Skin of body (tissue), 1 donor: ENCODE measurements at regions not wholly inside any gene's neighbourhood (a gene's known extent, or its start where the extent isn't known, plus 50 kb on each side); places are given as distances from the start of the nearest gene placed in this dataset.
"Not testable (repeated sequence)": the region's sequence is repeated elsewhere in the genome, so short reads cannot be mapped to it uniquely, and the experiment has no call there.

ENCODE experiments used
- DNase-seq: peaks from one replicate; lab custom pipeline; 2025; lab: John Stamatoyannopoulos, UW

DNA sequence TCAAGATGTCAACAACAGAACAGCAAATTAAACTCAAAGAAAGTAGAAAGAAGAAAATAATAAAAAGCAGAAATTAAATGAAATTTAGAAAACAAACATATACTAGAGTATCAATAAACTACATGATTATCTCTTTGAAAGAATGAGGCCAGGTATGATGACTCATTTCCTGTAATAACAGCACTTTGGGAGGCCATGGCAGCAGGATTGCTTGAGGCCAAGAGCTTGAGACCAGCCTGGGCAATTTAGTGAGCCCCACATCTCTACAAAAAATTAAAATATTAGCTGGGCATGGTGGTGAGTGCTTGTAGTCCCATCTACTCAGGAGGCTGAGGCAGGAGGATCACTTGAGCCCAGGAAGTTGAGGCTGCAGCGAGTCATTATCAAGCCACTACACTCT lies 232.5 kb downstream of the RAB11FIP4 start:
- DNase-seq, result no peak

DNA sequence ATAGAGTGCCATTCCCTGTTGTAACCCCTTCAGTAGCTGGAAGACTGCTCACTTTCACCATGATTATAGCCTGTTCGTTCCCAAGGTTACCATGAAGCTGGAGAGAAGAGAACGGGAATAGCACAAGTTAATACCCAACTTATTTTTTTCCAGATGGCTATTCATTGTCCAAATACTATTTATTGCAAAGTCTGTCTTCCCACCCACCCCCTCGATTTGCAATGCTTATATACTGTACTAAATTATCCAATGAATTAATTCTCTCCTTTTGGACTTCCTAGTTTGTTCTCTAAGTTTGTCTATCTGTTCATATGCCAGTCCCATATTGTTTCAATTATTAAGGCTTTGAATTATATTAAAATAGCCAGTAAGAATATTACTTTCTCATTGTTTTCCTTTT lies 231.0 kb downstream of the RAB11FIP4 start:
- no peak for DNase-seq

DNA sequence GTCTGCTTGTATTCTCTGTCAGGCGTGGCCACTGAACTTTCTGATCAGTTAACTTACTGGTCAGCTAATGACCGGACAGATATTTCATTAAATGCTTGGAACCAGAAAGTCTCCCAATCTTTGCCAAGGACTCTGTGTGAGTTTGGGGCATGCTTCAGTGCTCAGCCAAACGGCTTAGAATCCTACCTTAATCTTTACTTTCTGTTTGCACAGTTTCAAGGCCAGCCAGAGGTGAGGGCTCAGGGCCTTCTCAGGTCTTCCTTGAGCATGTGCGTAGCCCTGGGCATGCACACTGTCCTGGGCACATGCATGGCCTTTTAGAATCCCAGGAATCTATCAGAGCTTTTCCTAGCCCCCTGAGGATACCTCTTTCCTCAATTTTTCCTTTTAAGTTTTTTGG lies 230.1 kb downstream of the RAB11FIP4 start:
- DNase-seq, result no peak

DNA sequence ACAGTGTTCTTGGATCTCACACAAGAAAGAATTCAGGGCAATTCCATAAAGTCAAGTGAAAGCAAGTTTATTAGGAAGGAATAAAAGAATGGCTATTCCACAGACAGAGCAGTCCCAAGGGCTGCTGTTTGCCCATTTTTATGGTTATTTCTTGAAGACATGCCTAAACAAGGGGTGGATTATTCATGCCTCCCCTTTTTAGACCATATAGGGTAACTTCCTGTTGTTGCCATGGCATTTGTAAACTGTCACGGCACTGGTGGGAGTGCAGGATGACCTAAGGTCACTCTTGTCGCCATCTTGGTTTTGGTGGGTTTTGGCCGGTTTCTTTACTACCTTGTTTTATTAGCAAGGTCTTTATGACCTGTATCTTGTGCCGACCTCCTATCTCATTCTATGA lies 219.6 kb downstream of the RAB11FIP4 start:
- DNase-seq, result not testable (repeated sequence)

DNA sequence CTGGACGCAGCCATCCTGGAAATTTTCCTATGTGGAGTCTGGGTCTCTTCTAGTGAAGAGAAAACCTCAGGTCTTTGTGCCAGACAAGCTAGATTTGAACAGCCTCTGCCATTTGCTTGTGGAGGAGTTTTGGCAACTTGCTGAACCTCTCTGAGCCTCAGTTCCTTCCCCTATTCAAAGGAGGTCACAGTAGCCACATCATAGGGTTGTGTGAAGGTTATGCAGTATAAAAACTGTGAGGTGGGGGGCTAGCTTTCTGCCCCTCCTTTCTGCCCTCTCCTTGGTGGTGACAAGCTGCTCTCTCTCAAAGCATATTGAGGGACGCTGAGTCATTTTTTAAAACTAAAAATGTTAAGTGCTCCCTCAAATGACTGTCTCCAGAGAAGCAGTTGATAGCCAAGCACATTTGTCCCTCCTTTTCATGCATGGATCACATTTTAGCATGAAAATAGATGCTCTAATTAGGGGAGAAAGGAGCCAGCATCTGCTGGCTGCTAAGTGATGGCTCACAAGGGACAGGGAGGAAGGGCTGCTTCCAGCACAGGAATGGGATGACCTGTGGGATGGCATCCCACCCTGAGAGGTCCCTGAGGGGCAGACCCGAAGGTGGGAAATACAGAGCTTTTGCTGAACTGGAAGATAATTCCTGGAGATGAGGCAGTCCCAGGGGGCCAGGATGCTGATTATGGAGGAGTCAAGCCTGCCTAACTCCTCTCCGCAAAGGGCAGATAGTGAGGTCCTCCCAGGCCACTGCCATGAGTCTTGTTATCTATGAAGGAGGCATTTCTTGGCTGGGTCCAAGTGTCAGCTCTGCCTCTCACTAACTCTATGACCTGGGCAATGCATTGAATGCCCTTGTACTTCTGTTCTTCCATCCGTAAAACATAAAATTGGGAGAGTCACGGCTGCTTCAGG lies 218.8 kb downstream of the RAB11FIP4 start:
- DNase-seq, result no peak

DNA sequence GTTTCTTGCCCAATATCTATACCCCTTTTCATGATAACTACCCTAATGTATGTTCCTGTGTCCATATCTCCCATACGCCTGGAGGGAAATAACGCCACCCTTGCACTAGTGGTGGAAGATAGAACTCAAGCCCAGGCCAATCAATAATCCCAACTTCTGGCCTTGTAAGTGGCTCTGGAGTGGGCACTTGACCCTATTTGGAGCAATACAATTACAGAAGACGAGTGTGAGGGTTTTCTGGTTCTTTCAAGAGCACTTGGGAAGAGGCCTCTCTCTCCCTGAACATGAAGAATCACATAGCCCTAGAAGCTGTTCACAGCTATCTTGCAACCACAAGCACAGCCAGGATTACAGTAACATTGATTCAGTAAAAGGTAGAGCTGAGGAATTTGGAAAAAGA lies 217.9 kb downstream of the RAB11FIP4 start:
- DNase-seq, result no peak

DNA sequence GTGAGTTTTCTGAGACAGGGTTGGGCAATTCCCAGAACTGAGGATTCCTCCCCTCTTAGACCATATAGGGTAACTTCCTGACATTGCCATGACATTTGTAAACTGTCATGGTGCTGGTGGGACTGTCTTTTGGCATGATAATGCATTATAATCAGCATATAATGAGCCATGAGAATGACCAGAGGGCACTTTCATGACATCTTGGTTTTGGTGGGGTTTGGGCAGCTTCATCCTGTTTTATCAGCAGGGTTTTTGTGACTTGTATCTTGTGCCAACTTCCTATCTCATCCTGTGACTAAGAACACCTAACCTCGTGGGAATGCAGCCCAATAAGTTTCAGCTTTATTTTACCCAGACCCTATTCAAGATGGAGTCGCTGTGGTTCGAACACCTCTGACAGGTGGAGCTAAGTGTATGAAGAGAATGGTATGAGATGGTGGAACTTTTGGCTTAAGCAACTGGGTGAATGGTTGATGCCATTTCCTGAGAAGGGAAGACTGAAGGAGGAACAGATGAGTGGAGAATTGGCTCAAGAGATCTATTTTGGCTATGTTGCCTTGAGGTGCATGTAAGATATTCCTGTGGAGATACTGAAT lies 217.3 kb downstream of the RAB11FIP4 start:
- DNase-seq, result no peak

DNA sequence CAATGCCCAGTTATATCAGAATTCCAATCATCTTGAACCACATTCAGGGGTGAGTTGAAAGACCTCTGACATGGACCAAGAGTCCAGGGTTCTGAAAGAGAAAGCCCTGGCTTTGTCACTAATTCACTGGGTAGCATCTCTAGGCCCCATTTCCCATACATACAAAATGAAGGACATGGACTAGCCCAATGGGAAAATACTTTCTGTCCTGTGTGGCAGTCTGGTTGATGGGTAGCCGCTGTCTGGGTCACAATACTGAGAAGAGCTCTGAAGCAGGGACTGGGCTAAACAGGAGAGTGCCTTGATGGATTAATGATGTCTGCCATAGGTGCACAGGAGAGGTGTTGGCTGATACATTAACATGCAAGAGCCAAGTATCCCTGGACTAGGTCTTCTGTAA lies 214.3 kb downstream of the RAB11FIP4 start:
- no peak for DNase-seq

DNA sequence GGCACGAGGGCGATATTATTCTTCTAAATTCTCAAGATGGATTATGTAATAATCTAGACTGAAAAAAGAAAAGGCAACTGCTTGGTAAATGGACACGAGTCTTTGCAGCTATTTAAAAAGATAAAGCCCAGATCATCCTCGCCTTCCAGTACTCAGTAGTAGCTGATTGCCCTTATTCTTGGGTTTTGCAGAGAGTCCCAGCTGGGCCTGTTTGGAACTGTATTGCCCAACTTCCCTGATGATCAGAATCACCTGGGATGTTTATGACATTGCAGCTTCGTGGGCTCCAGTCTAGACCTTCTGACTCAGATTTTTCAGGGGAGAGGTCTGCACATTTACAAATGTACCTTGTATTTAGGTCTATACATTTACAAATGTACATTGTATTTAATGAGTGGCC lies 213.5 kb downstream of the RAB11FIP4 start:
- DNase-seq, result no peak

DNA sequence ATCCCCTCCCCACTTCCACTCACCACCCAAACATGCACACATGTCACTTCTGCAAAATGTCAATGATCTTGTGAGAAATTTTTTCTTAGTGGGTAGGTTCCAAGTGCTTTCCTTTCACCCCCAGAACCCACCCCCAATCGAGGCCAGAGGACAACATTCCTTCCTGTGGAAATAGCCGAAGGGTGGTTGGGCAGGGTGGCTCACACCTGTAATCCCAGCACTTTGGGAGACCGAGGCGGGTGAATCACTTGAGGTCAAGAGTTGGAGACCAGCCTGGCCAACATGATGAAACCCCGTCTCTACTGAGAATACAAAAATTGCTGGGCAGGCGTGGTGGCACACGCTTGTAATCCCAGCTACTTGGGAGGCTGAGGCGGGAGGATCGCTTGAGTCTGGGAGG lies 208.7 kb downstream of the RAB11FIP4 start:
- not testable (repeated sequence) for DNase-seq

DNA sequence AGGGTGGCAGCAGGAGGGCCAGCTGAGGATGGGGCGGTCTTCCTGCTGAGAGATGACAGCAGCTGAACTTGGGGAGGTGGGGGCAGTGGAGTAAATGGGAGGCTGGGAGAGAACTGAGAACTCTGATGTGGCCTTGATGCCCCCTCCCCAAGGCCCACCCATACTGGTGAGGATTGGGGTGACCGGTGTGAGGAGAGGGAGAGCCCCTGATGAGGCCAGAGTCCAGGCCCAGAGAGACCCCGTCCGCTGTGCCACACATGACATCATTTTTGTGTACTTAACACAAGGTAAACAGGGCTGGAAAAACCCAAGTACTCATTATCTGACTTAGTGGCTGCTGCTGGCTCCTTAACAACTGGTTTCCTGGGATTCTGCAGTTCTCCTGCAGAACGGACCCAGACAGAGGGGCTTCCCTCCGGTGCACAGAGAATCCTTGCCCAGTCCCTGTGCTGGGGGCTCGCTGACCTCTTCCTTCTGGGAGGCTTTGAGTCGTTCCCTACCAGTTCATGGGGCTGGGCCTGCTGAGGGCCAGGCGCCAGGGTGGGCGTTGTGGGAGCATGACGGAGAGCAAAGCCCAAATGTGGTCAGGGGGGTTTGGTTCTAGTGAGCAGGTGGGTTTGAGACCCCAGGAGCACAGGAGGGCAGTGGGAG lies 207.6 kb downstream of the RAB11FIP4 start:
- no peak for DNase-seq

DNA sequence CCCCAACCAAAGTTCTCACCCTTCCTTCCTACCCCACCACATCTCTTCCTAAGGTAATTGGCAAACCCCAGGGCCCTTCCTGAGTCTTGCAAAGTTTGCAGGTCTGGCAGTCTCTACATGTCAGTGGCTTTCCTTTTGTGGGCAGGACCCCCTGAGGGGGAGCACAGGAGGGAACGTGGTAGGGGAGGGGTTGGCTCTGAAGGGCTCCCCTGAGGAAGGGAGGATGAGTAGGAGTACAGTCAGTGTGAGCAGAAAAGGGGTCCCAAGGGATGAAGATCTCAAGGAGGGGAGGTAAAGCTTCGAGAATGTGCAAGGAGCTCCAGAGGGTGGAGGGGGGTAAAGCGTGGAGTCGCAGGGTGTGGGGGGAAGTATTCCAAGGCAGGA lies 206.9 kb downstream of the RAB11FIP4 start:
- DNase-seq, result no peak

DNA sequence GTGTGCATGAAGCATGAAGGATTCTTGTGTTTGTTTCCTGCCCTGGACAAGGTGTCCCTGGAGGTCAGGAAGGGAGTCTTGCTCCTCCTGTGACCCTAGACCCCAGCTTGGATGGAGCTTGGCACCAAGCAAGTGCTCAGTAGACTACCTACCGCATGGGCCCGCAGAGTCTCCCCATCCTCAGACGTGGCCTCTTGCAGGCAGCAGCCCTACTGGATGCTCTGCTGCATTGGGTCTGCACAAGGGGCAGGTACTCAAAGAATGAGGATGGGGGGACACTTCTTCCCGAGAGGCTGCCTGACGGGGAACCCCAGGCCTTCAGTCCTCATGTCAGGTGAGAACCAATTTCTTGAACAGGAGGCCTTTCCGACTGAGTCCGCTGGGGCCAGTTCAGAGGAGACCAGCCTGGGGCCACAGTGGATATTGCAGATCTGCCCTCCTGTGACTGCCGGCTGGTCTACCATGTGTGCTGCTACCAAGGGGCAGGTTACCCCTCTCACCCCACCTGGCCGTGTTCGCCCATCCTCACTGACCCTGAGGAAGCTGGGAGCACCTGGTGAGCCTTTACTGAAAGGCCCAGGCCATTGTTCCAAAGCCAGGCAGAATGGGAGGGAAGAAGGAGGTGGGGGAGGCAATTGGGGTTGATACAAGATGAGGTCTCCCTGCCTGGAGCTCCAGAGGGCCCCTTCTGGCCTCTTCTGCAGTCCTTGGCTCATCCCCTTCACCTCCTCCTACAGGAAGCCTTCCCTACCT lies 206.3 kb downstream of the RAB11FIP4 start:
- no peak for DNase-seq

DNA sequence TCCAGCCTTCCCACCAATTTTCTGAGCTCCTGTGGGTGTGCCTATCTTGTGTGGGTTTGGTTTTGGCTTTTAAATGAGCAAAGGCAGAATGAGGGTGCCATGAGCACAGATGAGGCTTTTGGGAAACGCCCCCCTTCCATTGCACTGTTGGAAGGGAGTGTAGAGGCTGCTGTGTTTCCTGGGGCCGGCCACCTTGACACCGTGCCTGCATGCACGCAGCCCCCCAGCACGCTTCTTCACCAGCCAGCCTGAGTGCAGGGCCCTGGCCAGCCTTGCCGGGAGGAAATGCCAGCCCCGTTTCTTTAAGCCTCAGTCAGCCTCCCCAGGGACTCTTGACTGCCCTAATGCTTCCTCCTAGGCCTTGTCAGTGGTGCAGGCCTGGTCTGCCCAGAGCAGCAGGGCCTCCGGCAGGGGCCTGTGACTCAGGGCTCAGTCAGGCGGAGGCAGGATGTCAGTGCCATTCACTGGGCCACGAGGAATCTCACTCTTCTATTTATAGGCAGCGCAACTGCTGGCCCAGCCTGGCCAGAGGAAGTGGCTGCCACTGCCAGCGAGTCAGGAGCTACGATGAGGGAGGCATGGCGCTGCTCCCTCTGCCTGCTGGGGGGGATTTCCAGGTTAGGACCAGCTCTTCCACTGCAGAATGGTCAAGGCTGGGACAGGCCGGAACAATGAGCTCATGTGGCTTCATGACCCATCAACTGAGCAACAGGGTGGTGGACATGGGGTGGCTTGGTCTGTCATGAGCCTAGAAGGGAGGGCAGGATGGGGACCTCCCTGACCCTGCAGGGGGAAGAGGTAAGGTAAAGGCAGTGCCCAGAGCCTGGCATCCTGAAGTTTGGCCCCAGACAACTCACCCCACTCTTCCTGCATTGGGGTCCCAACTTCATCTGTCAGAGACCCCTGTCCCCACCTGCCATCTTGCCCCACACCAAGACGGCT lies 205.2 kb downstream of the RAB11FIP4 start:
- peak; percentile 16 for DNase-seq

DNA sequence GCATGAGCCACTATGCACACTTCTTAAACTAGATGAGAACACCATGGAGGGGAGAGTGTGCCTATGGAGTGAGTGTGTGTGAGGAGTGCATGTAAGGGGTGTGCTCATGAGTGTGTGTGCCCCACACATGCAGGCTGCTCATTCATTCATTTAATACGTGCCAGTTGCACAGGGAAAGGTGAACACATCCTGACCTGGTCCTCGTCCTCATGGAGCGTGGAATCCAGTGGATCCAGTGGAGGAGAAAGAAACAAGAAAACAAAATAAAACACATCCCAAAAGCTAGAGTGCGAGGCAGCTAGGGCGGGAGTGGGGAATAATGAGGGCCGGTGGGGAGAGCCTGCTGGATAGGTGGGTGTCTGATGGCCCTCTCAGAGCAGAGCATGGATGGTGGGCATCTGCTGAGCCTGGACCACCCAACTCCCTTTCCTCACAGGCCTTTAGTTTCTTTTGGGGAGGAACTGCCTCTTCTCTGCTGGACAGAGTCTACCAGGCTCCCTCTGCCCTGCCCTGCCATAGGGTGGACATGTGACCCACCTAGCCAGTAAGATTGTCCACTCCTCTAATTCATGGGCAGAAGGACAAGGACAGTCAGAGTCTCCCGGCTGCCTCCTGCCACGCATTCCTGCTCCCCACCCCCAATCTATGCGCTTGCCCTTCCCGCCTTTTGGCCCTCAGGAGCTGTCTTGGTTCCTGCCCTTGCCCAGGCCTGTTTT lies 204.3 kb downstream of the RAB11FIP4 start:
- no peak for DNase-seq

DNA sequence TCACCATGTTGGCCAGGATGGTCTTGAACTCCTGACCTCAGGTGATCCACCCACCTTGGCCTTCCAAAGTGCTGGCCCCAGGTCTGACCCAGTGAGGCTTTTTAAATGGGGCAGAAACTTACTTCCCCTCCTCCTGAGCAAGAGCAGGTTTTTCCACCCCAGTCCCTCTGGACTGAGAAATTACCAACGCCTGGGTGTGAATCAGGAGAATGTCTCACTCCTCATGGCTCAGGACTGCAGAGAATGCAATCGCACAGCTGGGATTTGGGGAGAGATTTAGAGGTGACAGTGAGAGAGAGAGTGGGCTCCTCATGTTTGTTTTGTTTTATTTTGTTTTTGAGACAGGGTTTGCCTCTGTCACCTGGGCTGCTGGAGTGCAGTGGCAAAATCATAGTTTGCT lies 203.6 kb downstream of the RAB11FIP4 start:
- DNase-seq, result no peak

DNA sequence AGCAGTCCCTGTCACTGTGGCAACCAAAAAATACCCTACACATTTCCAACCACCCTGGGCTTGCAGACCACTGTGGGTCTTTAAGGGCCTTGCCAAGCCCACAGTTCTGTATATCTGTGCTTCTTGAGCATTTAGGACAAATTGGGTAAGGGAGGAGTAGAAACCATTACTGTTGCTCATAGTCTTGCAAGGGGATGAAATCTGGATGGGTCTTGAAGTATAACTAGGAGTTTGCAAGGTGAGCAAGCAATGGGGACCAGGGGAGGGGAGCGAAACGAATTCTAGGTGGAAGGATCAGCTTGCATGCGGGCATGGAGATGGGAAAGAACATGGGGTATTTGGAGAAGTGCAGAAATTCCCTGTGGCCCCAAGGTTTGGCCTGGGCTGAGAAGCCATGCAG lies 202.9 kb downstream of the RAB11FIP4 start:
- no peak for DNase-seq

DNA sequence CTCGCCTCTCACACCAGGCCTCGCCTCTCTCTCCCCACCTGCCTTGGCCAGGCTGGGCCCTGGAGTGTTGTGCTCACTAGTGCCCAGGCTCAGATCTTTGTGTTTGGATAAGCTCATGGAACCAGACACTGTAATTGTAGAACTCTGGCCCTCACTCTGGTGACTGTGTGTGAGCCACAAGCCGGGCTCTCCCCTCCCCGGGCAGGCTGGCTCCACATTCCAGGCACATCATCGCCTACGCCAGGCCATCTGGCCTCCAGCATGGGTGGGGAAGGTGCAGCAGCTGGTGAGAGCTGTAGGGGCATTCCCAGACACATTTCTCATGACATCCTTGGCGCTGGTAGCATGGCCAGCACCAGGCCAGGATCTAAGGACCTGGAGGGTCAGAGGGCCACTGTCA lies 202.3 kb downstream of the RAB11FIP4 start:
- no peak for DNase-seq

DNA sequence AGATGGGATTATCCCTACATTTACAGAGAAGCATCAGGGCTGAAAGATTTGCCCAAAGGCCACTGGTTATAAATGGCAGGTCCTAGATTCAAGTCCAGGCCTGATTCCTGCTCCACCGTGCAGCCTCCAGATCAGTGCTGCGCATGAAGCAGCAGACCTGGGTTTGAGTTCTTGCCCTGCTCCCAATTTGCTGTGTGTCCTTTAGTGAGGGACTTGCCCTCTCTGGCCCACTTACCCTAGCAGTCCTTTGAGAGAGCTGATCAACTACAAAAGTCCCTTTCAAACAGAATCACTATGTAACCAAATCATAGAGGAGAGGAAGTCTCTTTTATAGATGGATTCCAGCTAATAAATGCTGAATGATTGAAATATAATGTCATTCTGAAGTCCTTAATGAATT lies 200.4 kb downstream of the RAB11FIP4 start:
- DNase-seq, result no peak

DNA sequence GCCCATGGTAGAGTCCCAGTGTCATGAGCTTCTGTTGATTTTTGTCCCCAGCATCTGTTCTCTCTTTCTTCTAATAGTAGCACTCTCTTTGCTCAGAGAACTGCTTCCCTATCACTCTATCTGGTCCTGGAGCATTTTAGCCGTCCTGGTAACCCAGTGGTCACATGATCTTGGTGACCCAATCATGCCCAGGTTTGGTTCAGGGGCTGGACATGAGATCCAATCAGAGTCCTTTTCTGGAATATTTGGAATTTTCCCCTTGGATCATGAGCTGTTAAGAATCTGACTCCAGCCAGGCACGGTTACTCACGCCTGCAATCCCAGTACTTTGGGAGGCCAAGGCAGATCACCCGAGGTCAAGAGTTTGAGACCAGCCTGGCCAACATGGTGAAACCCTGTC lies 197.0 kb downstream of the RAB11FIP4 start:
- DNase-seq, result no peak
